ENCODE measurements at regions not wholly inside any gene's neighbourhood (a gene's known extent, or its start where the extent isn't known, plus 50 kb on each side); places are given as distances from the start of the nearest gene placed in this dataset.

- no peak overlapping the region for H3K4me3 ChIP-seq (ENCODE audit: low read depth, low read length)
- no peak for TF ChIP-seq CTCF (conservative IDR thresholded peaks at IDR 0.05; ENCODE audit: low read depth, low read length)
- no peak for DNase-seq (ENCODE audit: low read depth)
These were observed 243.0 kb upstream of the VWC2 start for GRCh38 chr7:49530481-49530880.

- H3K4me3 ChIP-seq (ENCODE audit: low read depth, low read length), result no peak overlapping the region
- DNase-seq (ENCODE audit: low read depth), result no peak
- TF ChIP-seq CTCF (conservative IDR thresholded peaks at IDR 0.05; ENCODE audit: low read depth, low read length), result no peak
These were observed 209.6 kb upstream of the VWC2 start for GRCh38 chr7:49563693-49564378.

GRCh38 chr7:49564379-49564714 is 209.1 kb upstream of the VWC2 start:
- DNase-seq (ENCODE audit: low read depth), result no peak
- TF ChIP-seq CTCF (conservative IDR thresholded peaks at IDR 0.05; ENCODE audit: low read depth, low read length), result no peak
- no peak overlapping the region for H3K4me3 ChIP-seq (ENCODE audit: low read depth, low read length)

GRCh38 chr7:49577576-49577975 is 195.9 kb upstream of the VWC2 start:
- TF ChIP-seq CTCF (conservative IDR thresholded peaks at IDR 0.05; ENCODE audit: low read depth, low read length), result no peak
- no peak for DNase-seq (ENCODE audit: low read depth)
- H3K4me3 ChIP-seq (ENCODE audit: low read depth, low read length), result no peak overlapping the region

- DNase-seq (ENCODE audit: low read depth), result no peak
- TF ChIP-seq CTCF (conservative IDR thresholded peaks at IDR 0.05; ENCODE audit: low read depth, low read length), result no peak
- H3K4me3 ChIP-seq (ENCODE audit: low read depth, low read length), result no peak overlapping the region
These were observed 194.0 kb upstream of the VWC2 start for GRCh38 chr7:49579408-49579807.

DNA sequence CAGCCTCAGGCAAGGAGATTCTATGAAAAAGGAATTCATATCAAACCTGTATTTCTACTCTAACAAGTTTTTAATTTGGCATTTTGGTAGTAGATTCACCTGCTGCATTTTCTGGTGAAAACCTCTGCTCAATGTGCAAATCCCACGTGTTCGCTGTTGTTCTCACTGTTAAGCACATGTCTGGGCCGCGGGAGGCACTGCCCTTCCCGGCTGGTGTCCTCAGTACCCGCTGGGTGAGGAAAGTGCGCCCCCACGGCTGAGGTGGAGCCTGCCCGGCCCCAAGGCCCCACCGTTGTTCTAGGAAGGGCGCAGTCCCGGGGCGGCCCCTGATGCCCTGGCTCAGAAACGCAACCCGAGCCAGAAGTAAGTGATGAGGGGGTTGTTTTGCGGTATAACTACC is 193.4 kb upstream of the VWC2 start:
- no peak for DNase-seq (ENCODE audit: low read depth)
- no peak for TF ChIP-seq CTCF (conservative IDR thresholded peaks at IDR 0.05; ENCODE audit: low read depth, low read length)
- H3K4me3 ChIP-seq (ENCODE audit: low read depth, low read length), result no peak overlapping the region

DNA sequence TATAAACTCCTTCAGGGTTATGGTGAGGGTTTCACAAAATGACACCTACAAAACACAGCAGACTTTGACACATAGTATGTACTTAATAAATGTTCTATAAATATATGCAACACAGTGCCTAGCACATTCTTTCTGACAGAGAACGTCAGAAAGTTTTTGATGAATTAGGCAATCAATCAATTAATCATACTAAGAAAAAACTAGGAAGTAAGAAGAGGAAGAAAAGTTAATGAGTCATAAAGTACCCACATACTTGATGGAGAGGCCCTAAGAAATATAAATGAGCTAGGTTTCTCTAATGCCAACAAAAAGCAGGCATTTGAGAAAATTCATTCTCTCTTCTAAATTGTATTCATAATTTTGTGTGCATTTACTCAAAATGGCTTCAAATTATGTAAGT is 192.7 kb upstream of the VWC2 start:
- DNase-seq (ENCODE audit: low read depth), result no peak
- H3K4me3 ChIP-seq (ENCODE audit: low read depth, low read length), result no peak overlapping the region
- no peak for TF ChIP-seq CTCF (conservative IDR thresholded peaks at IDR 0.05; ENCODE audit: low read depth, low read length)
